Embryonic facial prominence (tissue), 1 donor: ENCODE measurements at regions not wholly inside any gene's neighbourhood (a gene's known extent, or its start where the extent isn't known, plus 50 kb on each side); places are given as distances from the start of the nearest gene placed in this dataset.
A peak's percentile ranks its signal among the peaks of the same experiment; 100 is the strongest.

Source experiments
- DNase-seq: peaks from one replicate; pipeline ENCODE4 v3.0.0-alpha.2; 2016; ENCODE audit errors: extremely low spot score

DNA sequence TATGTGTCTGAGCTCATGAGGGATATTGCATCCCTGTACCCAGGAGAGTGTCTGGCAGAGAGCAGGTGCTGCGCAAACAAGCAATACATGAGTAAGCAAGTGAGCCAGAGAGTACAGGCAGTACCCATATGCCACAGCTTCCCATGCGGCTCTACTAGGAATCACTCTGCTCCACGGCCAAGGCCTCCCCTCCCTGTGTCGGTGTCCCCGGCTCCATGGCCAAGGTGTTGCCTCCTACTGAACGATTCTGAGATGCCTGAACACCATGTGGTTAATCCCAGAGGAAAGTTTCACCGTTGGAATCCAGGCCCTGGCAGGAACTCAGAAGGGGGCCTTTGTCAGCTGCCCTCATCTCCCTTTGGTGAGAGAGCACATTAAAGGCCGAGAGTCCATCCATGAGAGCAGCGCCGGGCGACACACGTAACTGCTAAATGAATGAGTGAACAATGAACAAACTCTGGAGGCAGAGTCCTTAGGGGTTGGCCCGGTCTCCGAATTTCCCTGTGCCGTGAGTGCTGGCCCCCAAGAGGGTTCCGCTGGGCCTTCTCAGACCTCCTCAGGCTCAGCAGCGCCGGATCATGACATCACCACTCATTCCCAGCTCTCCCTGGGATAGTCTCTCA, 136.0 kb upstream of the FAM20C start:
- no peak for DNase-seq

GRCh38 chr7:57071-57470, 135.3 kb upstream of the FAM20C start:
- no peak for DNase-seq

GRCh38 chr7:57482-58255, 134.7 kb upstream of the FAM20C start:
- no peak for DNase-seq

GRCh38 chr7:58316-58715, 134.1 kb upstream of the FAM20C start:
- no peak for DNase-seq

- no peak for DNase-seq
Observed at GRCh38 chr7:59079-60016, 133.0 kb upstream of the FAM20C start.

GRCh38 chr7:60017-60675, 132.2 kb upstream of the FAM20C start:
- DNase-seq, result no peak

DNA sequence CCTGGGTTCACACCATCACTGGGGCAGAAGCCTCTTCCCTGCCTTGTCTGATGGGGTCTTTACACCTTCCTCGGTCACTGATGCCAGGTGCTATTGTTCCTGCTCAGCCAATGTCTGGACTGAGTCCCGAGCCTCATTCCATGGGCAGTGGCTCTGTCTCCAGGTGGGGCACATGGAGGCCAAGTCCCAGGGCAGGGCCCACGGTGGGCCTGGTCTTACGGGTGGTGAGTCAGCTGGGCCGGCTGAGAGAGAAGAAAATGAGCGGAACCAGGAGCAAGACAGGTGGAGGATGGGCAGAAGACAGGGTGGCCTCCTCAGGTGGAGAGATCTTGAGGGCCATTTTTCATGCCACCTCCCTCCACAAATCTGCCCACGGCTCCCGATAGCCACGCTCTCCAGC, 131.7 kb upstream of the FAM20C start:
- no peak for DNase-seq

DNA sequence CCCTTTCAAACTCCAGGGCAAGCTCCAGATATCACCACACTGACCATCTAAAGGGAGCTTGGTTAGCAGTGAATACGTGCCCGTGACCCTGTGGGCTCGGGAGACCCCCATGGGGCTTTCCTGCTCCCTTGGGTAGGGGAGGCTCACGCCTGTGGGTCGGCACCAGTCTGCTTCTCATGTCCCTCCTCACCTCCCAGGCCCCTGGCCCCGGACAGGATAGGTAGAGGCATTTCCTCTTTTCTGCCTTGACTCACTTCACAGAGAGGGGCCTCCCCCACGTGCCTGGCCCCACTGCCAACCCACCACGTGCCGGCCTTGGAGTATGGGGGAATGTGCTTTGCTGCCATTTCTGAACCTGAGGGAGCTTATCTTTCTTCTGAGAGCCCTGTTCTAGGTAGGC, 131.3 kb upstream of the FAM20C start:
- no peak for DNase-seq

DNA sequence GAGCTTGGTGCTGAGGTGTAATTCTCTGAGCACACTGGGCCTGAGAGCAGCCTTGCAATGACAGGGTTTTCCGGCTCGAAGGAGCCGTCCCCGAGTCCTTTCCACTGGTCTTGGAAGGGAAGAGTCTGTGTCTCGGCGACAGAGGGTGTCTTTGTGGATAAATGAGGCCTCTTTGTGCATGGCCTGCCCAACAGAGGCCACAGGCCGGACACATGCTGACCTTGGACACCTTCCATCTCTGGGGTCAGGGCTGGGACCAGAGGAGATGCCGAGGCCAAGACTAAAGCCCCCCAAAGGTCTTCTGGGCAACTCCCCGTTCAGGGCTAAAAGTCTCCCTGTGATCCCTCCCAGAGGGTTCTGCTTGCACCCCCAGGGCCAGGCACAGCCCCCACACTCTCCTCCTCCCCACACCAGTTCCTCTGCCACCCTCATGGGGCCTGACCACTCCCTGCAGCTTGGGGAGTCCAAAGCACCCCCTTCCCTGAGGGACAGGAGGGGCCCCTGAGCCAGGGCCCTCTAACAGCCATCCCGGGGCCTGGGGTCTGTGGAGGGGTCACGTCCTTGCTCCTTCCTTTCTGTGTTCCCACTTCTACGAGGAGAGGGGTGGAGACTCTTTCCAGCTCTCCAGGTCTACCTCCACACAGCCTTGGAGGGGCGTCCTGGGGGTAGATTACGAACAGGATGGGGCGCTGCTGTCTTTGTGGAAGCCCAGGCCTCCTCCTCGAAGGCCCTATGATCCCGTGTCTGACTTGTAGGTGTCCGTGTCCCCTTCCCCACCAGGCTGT, 130.6 kb upstream of the FAM20C start:
- no peak for DNase-seq

GRCh38 chr7:62361-63116, 129.8 kb upstream of the FAM20C start:
- no peak for DNase-seq

DNA sequence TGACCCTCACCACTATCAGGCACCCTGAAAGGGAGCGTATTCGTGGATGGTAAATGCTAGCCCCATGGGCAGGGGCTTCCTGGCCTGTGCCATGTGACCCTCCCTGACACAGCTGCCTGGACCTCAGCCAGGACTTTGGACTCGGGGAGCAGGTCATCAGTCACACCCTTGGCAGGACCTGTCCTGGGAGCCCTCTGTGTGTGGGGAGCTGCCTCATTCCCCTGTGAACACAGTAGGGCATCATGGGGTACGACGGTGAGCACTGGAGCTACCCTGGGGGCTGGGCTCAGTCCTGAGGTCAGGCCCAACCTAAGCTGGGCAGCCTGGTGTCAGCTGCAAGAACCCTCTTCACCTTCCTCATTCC, 129.3 kb upstream of the FAM20C start:
- no peak for DNase-seq

DNA sequence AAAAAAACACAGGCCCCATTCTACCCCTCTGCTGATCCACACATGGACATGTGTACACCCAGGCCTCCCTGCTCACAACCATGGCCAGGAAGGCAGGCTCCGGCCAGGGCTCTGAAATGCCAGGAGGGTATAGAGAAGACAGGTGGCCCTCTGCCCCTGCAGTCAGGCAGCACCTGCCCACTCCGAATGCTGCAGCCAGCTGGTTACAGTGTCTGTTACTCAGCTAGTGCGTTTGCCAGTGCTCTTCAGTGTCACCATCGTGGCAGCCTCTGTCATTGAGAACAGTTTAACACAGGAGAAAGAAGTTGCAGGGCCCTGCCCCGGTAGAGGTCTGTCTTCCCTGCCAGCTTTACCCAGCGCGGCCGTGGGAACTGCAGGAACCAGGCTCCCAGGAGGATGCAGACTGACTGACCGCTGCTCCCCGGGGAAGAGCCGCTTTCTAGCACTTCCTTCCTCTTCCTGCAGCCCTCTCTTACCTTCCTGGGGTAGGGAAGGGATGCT, 128.8 kb upstream of the FAM20C start:
- DNase-seq, result no peak

- DNase-seq, result peak; percentile 32
Observed at GRCh38 chr7:64098-64915, 128.1 kb upstream of the FAM20C start.

- no peak for DNase-seq
Observed at GRCh38 chr7:64916-65341, 127.4 kb upstream of the FAM20C start.

DNA sequence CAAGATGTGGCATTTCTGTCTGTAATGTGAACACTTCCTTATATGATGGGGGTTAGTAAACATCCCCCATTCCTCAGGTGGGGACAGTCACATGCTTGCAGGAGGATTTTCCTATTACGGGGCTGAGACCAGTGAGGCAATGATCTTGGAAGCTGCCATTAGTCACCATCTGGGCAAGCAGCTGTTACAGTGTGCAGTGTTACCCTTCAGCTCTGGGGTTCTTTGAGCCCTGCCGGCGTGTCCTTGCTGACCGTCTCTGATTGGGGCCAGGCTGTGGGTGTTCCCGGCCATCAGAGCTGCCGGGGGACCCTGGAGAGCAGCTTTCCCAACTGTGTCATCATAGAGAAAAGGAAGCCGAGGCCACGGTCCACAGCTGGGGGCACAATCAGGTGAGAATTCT, 126.8 kb upstream of the FAM20C start:
- DNase-seq, result no peak

DNA sequence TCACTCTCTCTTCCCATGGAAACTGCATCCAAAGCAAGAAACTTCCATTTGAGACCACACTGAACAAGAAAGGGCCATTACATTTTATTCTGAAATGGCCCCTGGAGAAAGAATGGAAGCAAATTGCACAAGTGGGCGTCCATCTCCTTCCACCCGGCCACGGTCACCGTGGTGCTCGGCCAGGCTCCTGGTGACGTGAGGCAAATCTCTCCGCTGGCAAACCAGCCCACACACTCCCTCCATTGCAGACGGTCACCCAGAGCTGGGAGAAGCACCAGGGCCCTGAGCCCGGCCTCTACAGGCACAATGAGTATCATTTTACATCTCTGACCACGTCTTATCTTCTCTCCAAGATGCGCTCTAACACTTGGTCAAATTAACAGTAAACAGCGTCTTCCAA, 126.1 kb upstream of the FAM20C start:
- DNase-seq, result no peak

DNA sequence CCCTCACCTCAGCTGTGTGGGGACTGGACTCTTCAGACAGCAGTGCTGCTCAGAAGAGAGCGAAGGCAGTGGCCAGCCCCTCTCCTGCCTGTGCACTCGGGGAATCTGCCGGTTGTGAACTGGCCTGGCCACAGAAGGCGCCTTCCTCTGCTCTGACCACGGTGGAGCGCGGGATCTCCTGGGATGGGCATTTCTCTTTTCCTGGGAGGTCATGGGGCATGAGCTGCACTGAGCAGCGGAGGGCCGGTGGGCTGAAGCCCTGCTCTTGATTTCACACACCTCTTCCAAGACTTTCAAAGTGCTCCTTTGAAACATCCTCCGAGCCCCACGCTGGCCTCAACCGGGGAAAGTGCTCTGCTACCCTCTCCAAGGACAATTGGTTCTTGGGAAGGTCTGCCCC, 125.6 kb upstream of the FAM20C start:
- no peak for DNase-seq

DNA sequence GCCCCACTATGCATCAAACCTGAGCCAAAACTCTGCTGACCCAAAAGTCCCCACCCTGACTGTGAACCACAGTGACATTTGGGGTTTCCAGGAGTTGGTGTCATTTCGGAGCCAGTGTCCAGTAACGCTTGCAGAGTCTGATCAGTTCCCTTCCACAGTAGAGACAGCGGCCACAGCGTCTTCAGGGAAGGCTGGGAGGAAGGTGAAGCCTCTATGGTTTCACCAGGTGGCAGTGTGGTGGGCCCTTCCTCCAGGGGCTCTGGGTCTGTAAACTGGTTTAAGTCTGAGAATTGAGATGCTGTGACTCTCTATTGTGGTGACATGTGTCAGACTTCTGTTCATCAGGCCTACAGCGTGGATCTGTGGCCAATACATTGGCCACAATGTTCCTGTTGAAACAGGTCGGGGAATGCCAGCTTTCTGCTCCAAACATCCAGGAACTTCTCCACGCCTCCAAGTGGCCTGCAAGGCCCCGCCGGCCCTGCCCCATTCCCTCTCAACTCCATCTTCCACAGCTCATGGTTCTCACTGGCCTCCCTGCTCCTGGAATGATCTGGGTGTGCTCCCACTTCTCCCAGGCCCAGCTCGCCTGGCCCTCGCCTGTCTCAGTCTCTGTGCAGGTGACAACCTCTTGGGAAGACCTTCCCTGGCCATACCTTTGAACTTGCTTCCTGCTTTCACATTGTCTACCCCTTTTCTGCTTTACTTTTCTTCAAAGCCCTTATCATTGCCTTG, 124.5 kb upstream of the FAM20C start:
- DNase-seq, result no peak

DNA sequence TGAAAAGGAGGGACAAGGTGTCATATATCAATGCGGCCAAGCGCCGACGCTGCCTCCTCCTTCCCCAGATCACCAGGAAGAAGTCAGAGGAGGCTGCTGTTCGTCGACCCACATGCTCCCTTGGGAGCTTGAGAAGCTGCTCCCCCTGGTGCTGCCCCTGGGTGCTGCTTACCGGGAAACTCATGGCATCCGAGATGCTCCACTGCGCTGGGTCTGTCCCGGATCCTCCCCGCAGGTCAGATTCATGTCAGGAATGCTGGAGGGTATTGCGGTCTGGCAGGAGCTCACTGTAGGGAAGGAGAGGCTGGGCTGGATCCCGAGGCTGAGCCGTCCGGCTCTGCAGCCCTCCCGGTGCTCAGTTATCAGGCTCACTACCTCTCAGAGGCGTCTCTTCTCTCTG, 123.7 kb upstream of the FAM20C start:
- no peak for DNase-seq
